Colonic mucosa (tissue), 4 donors: ENCODE measurements at regions not wholly inside any gene's neighbourhood (a gene's known extent, or its start where the extent isn't known, plus 50 kb on each side); places are given as distances from the start of the nearest gene placed in this dataset.

Experiments
- DNase-seq: peaks from one replicate; pipeline ENCODE4 v3.0.0-alpha.2; 2020
- H3K27ac ChIP-seq: fragments of 200-600 bp; one replicate; pipeline ENCODE4 v1.8.0; 2021
- H3K27me3 ChIP-seq: fragments of 200-600 bp; one replicate; pipeline ENCODE4 v1.8.0; 2021
- H3K36me3 ChIP-seq: fragments of 200-600 bp; one replicate; pipeline ENCODE4 v1.8.0; 2021
- H3K4me1 ChIP-seq: fragments of 200-600 bp; one replicate; pipeline ENCODE4 v1.8.0; 2021; ENCODE audit warnings: mild to moderate bottlenecking
- H3K4me3 ChIP-seq: fragments of 200-600 bp; one replicate; pipeline ENCODE4 v1.8.0; 2021
- H3K9ac ChIP-seq, 2 donors: one replicate each; pipeline ENCODE4 v1.7.0; 2013; ENCODE audit warnings: control low read depth in 2 of 2, low read depth in 2 of 2, low read length in 2 of 2
- H3K9me3 ChIP-seq: fragments of 200-600 bp; one replicate; pipeline ENCODE4 v1.8.0; 2021
- intact Hi-C: fragments of 100-400 bp; cut with DNase I; formaldehyde crosslinking; loops from one replicate; pipeline ENCODE4 v1.14.1; 2022
- TF ChIP-seq, protein P1 (sequence below): fragments of 200-600 bp; IDR thresholded peaks from one replicate; pipeline ENCODE4 v1.8.0; 2022; ENCODE audit warnings: antibody characterized with exemption, mild to moderate bottlenecking
- donor health status: healthy.
- donor health status: DM: no; HTN: no; CAD: no.
- donor health status: DM: no; HTN: no; CAD: no.

DNA sequence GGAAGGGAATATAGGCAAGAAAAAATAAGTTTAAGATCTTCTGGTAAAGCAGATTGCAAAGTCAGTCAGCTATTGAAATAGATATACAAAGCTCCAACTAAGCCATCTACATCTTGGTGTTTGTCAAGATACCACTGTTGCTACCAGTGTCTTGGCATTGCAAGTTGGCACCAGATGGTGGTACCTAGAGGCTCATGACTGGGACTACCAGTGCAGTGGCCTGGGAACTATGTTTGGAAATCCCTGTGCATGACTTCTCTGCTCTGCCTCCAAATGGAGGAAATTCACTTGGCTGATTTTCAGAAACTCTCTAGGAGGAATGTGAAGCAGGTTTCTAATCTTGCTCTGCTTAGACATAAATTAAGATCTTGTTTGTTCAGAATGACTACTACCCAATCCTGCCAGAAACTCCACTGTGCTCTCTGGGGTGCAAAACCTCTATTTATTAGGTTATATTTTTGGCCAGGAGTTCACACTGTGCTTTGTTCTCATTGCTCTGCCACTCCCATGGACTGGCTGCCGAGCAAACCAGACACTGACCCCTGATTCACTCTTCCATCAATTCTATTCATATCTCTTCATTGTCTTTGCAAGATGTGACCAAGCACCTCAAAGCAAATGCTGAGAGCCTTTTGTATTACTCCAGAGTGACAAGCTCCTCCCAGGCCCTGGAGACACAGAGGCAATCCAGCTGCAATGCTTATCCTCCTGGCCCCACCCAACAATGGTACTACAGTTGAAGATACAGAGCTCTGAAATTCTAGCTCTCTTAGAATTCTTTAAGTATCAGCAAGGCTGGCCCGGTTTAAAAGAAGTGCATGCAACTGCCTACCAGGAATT is 272.3 kb upstream of the FGF16 start:
- no peak for DNase-seq
- H3K4me3 ChIP-seq: no peak overlapping the region

DNA sequence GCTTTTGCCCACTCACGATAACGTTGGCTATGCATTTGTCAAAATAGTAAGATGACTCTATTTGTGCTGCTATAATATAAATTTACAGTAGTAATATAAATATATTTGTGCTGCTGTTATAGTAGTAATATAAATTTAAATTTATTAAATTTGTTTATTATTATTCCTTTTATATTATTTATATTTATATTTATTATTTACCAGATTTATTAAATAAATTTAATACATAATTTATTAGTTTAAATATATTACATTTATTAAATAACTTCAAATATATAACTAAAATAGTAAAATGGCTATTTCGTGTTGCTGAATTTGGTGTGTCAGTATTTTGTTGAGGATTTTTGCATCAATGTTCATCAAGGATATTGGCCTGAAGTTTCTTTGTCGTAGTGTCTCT is 246.5 kb upstream of the FGF16 start:
- DNase-seq: no peak
- intact Hi-C loops: no loop called here
- TF ChIP-seq, protein P1, sequence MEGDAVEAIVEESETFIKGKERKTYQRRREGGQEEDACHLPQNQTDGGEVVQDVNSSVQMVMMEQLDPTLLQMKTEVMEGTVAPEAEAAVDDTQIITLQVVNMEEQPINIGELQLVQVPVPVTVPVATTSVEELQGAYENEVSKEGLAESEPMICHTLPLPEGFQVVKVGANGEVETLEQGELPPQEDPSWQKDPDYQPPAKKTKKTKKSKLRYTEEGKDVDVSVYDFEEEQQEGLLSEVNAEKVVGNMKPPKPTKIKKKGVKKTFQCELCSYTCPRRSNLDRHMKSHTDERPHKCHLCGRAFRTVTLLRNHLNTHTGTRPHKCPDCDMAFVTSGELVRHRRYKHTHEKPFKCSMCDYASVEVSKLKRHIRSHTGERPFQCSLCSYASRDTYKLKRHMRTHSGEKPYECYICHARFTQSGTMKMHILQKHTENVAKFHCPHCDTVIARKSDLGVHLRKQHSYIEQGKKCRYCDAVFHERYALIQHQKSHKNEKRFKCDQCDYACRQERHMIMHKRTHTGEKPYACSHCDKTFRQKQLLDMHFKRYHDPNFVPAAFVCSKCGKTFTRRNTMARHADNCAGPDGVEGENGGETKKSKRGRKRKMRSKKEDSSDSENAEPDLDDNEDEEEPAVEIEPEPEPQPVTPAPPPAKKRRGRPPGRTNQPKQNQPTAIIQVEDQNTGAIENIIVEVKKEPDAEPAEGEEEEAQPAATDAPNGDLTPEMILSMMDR: no peak
- Histone ChIP-seq H3K36me3 (no peaks in the 10 kb centered on the region), H3K27me3 (no peaks in the 10 kb centered on the region), H3K4me3 (no peak overlapping the region), H3K4me1 (no peaks in the 10 kb centered on the region), H3K27ac (no peak overlapping the region), H3K9me3 (no peaks in the 10 kb centered on the region), H3K9ac (no peak overlapping the region)

More for the DNA sequence above, 272.3 kb upstream of the FGF16 start:
- intact Hi-C loops: no loop called here
- Histone ChIP-seq H3K9me3 (no peaks in the 10 kb centered on the region), H3K27me3 (no peaks in the 10 kb centered on the region), H3K27ac (no peak overlapping the region), H3K9ac (no peak overlapping the region), H3K4me1 (no peaks in the 10 kb centered on the region), H3K36me3 (no peaks in the 10 kb centered on the region)
- TF ChIP-seq, protein P1: no peak

DNA sequence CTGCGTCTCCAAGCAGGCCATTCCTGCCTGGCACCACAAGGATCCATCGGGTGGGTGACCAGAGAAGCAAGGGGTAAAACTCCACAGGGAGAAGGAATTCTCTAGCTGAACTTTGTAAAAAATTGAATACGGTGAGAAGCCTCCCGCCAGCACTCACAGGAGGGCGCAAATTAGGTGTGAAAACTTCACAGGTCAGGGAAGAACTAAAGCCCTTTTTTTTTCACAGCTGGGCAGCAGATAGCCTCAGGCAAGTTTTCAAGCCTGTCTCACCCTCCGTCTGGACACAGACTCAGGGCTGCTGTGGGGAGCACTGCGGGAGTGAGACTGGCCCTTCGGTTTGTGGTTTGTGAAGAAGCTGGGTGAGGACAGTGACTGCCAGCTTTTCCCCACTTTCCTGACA is 224.1 kb upstream of the FGF16 start:
- TF ChIP-seq, protein P1: no peak
- Histone ChIP-seq H3K27ac (no peak overlapping the region), H3K4me3 (no peak overlapping the region), H3K4me1 (no peaks in the 10 kb centered on the region), H3K27me3 (no peaks in the 10 kb centered on the region), H3K9me3 (no peaks in the 10 kb centered on the region), H3K9ac (no peak overlapping the region), H3K36me3 (no peaks in the 10 kb centered on the region)
- no peak for DNase-seq
- intact Hi-C loops: no loop called here

DNA sequence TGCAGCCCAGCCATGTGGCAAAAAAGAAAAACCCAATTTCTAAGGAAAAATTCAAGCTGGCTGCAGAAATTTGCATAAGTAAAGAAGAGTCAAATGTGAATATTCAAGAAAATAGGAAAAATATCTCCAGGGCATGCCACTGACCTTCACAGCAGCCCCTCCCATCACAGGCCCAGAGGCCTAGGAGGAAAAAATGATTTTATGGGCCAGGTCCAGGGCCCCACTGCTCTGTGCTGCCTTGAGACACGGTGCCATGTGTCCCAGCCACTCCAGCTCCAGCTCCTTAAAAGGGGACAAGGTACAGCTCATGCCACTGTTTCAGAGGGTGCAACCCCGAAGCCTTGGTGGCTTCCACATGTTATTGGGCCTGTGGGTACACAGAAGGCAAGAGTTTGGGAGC is 182.7 kb upstream of the FGF16 start:
- H3K9me3 ChIP-seq: no peaks in the 10 kb centered on the region

DNA sequence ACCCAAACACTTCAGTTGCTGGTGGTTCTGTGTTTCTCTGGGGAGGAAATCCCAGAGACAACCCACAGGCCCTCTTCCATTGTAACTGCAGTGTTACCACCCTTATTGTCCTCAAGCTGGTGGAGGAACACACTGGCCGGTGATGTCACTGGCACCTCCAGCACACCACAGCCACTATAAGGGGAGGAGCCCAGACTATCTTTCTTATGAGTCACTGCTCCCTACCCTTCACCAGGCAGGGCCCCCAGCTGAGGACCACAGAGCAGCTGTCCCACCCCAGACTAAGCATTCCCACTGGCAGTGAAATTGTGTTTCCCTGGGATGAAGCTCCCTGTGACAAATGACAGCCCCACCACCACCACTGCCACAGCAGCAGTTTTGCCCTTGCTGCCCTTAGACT is 171.8 kb upstream of the FGF16 start:
- Histone ChIP-seq H3K27ac (no peak overlapping the region), H3K4me1 (no peaks in the 10 kb centered on the region), H3K9ac (no peak overlapping the region), H3K36me3 (no peaks in the 10 kb centered on the region), H3K9me3 (no peaks in the 10 kb centered on the region), H3K27me3 (no peaks in the 10 kb centered on the region), H3K4me3 (no peak overlapping the region)
- DNase-seq: no peak
- TF ChIP-seq, protein P1: no peak
- intact Hi-C loops: no loop called here

More for the DNA sequence above, 182.7 kb upstream of the FGF16 start:
- Histone ChIP-seq H3K4me3 (no peak overlapping the region), H3K27me3 (no peaks in the 10 kb centered on the region), H3K9ac (no peak overlapping the region), H3K36me3 (no peaks in the 10 kb centered on the region), H3K4me1 (no peaks in the 10 kb centered on the region), H3K27ac (no peak overlapping the region)
- no peak for DNase-seq
- TF ChIP-seq, protein P1: no peak
- intact Hi-C loops: no loop called here
